ENCODE measurements at regions not wholly inside any gene's neighbourhood (a gene's known extent, or its start where the extent isn't known, plus 50 kb on each side); places are given as distances from the start of the nearest gene placed in this dataset.
"Not testable (repeated sequence)": the region's sequence is repeated elsewhere in the genome, so short reads cannot be mapped to it uniquely, and the experiment has no call there.

DNA sequence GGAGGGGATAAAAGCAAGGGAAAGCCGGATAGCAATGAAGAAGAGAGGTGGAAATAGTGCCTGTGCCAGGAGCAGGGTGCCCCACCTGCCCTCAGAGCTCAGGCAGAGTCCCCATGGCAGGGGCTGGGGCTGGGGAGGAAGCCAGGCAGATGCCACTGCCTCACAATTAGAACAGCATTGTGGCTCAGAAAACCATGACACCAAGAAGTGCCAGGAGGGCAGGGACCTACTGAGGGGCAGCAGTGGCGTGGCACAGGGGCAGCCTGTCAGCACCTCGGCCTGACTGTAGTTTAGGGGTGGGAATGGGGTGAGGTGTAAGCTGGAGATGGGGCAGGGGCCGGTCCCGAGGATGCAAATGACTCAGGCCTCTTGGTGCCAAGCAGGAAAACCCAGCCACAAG is 532.1 kb upstream of the B3GAT1 start:
- DNase-seq = no peak
- TF ChIP-seq, protein P1, sequence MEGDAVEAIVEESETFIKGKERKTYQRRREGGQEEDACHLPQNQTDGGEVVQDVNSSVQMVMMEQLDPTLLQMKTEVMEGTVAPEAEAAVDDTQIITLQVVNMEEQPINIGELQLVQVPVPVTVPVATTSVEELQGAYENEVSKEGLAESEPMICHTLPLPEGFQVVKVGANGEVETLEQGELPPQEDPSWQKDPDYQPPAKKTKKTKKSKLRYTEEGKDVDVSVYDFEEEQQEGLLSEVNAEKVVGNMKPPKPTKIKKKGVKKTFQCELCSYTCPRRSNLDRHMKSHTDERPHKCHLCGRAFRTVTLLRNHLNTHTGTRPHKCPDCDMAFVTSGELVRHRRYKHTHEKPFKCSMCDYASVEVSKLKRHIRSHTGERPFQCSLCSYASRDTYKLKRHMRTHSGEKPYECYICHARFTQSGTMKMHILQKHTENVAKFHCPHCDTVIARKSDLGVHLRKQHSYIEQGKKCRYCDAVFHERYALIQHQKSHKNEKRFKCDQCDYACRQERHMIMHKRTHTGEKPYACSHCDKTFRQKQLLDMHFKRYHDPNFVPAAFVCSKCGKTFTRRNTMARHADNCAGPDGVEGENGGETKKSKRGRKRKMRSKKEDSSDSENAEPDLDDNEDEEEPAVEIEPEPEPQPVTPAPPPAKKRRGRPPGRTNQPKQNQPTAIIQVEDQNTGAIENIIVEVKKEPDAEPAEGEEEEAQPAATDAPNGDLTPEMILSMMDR (IDR thresholded peaks at IDR 0.05; ENCODE audit: borderline replicate concordance) = no peak
- Histone ChIP-seq H3K36me3 (no peaks in the 10 kb centered on the region), H3K4me1 (peaks cover 17% of the 10 kb centered on the region), H3K9me3 (replicated peaks) (no peaks in the 10 kb centered on the region), H3K27ac (replicated peaks) (no peak overlapping the region), H3K4me3 (no peak overlapping the region), H3K27me3 (ENCODE audit: low read depth) (peaks cover 45% of the 10 kb centered on the region)
- intact Hi-C loops (cut with micrococcal nuclease) = no loop called here

- intact Hi-C loops (cut with micrococcal nuclease) = no loop called here
Measured at GRCh38 chr11:134943544-134943943, 531.5 kb upstream of the B3GAT1 start.

DNA sequence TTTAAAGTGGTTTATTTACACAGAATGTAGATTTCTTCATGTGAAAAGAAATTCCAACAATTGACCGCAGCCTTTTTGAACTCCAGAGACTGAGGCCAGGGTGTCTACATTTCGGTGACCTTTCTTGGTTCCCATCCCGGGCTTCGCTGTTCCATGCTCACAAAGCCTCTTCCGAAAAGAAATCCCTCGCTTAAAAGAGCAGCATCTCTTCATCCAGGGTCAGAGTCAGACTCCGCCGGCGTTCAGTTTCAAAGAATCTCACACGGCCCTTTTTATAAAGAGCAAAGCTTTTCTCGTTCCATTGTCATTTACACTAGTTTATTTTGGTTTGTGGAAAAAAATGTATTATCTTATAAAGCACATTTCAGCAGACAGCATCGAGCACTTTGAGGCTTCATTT is 530.6 kb upstream of the B3GAT1 start:
- Histone ChIP-seq H3K9me3 (replicated peaks) (no peaks in the 10 kb centered on the region), H3K4me3 (no peak overlapping the region), H3K4me1 (peaks cover 14% of the 10 kb centered on the region), H3K27ac (replicated peaks) (no peak overlapping the region), H3K36me3 (no peaks in the 10 kb centered on the region), H3K27me3 (ENCODE audit: low read depth) (peaks cover 37% of the 10 kb centered on the region)
- DNase-seq = no peak
- intact Hi-C loops (cut with micrococcal nuclease) = no loop called here
- TF ChIP-seq, protein P1 (IDR thresholded peaks at IDR 0.05; ENCODE audit: borderline replicate concordance) = no peak

More at GRCh38 chr11:134943544-134943943, 531.5 kb upstream of the B3GAT1 start:
- TF ChIP-seq, protein P1 (IDR thresholded peaks at IDR 0.05; ENCODE audit: borderline replicate concordance) = no peak
- Histone ChIP-seq H3K27ac (replicated peaks) (no peak overlapping the region), H3K9me3 (replicated peaks) (no peaks in the 10 kb centered on the region), H3K4me1 (peaks cover 16% of the 10 kb centered on the region), H3K4me3 (no peak overlapping the region), H3K27me3 (ENCODE audit: low read depth) (peaks cover 41% of the 10 kb centered on the region), H3K36me3 (no peaks in the 10 kb centered on the region)
- no peak for DNase-seq

GRCh38 chr11:134941936-134942600 is 530.0 kb upstream of the B3GAT1 start:
- Histone ChIP-seq H3K27me3 (ENCODE audit: low read depth) (peaks cover 31% of the 10 kb centered on the region), H3K4me1 (peaks cover 14% of the 10 kb centered on the region)
- TF ChIP-seq, protein P1 (IDR thresholded peaks at IDR 0.05; ENCODE audit: borderline replicate concordance) = peak; percentile 44
- H3K27ac ChIP-seq (replicated peaks); H3K9me3 ChIP-seq (replicated peaks); H3K36me3 ChIP-seq; intact Hi-C loops (cut with micrococcal nuclease); H3K4me3 ChIP-seq; DNase-seq: not testable (repeated sequence)

- Histone ChIP-seq H3K4me3 (no peak overlapping the region), H3K27me3 (ENCODE audit: low read depth) (peaks cover 28% of the 10 kb centered on the region), H3K36me3 (no peaks in the 10 kb centered on the region), H3K4me1 (peaks cover 14% of the 10 kb centered on the region), H3K9me3 (replicated peaks) (no peaks in the 10 kb centered on the region), H3K27ac (replicated peaks) (no peak overlapping the region)
- intact Hi-C loops (cut with micrococcal nuclease) = no loop called here
- no peak for DNase-seq
- TF ChIP-seq, protein P1 (IDR thresholded peaks at IDR 0.05; ENCODE audit: borderline replicate concordance) = no peak
Measured at GRCh38 chr11:134941326-134941725, 529.3 kb upstream of the B3GAT1 start.

Data from left ventricle myocardium inferior (tissue), 1 donor.